Neural cell (in vitro differentiated cells): ENCODE measurements at regions not wholly inside any gene's neighbourhood (a gene's known extent, or its start where the extent isn't known, plus 50 kb on each side); places are given as distances from the start of the nearest gene placed in this dataset.

Source experiments
- H2AFZ ChIP-seq: fragments of 200-600, 300-800 bp; sonication (generic), shearing (Covaris generic); 2 replicates; pipeline ENCODE4 v1.6.0; 2014; ENCODE audit warnings: low read depth, mild to moderate bottlenecking, antibody characterized with exemption, low read length, moderate library complexity
- H3F3A ChIP-seq: fragments of 200-600 bp; shearing (Covaris generic); 2 replicates; pipeline ENCODE4 v1.6.1; 2016; ENCODE audit warnings: mild to moderate bottlenecking, moderate library complexity, mixed read lengths, antibody characterized with exemption, low read length; ENCODE audit not compliant: insufficient read depth, poor library complexity, severe bottlenecking
- H3K27ac ChIP-seq: fragments of 200-600, 300-800 bp; sonication (generic), shearing (Covaris generic); 2 replicates; pipeline ENCODE4 v1.5.1; 2014; ENCODE audit warnings: mild to moderate bottlenecking, low read length, moderate library complexity
- H3K27me3 ChIP-seq: fragments of 300-800, 200-600 bp; sonication (generic), shearing (Covaris generic); 2 replicates; pipeline ENCODE4 v1.6.0; 2014; ENCODE audit warnings: mild to moderate bottlenecking, low read depth, low read length, moderate library complexity; ENCODE audit not compliant: insufficient read depth
- H3K36me3 ChIP-seq: fragments of 300-800, 200-600 bp; sonication (generic), shearing (Covaris generic); 2 replicates; pipeline ENCODE4 v1.5.1; 2014; ENCODE audit warnings: mild to moderate bottlenecking, antibody characterized with exemption, low read length, moderate library complexity; ENCODE audit not compliant: insufficient read depth
- H3K4me2 ChIP-seq: fragments of 300-800, 200-600 bp; sonication (generic), shearing (Covaris generic); 2 replicates; pipeline ENCODE4 v1.6.0; 2014; ENCODE audit warnings: mild to moderate bottlenecking, low read length
- H3K4me3 ChIP-seq: fragments of 300-800, 200-600 bp; sonication (generic), shearing (Covaris generic); 2 replicates; pipeline ENCODE4 v1.5.1; 2014; ENCODE audit warnings: mild to moderate bottlenecking, low read length, moderate library complexity
- H3K79me2 ChIP-seq: fragments of 200-600 bp; shearing (Covaris generic); replicated peaks from 2 replicates; pipeline ENCODE4 v1.6.0; 2014; ENCODE audit warnings: mild to moderate bottlenecking, low read length, moderate library complexity; ENCODE audit not compliant: insufficient read depth
- H3K9ac ChIP-seq: fragments of 300-800, 200-600 bp; sonication (generic), shearing (Covaris generic); 2 replicates; pipeline ENCODE4 v1.6.1; 2016; ENCODE audit warnings: mild to moderate bottlenecking, low read length, mixed read lengths
- H3K9me2 ChIP-seq: fragments of 200-600 bp; shearing (Covaris generic); 2 replicates; pipeline ENCODE4 v1.6.1; 2016; ENCODE audit warnings: mild to moderate bottlenecking, low read length, mixed read lengths; ENCODE audit not compliant: insufficient read depth
- H3K9me3 ChIP-seq: fragments of 200-600, 300-800 bp; sonication (generic), shearing (Covaris generic); 2 replicates; pipeline ENCODE4 v1.6.1; 2016; ENCODE audit warnings: mild to moderate bottlenecking, mixed run types, low read length, moderate library complexity, mixed read lengths
- H4K20me1 ChIP-seq: fragments of 200-600 bp; shearing (Covaris generic); 2 replicates; pipeline ENCODE4 v1.6.1; 2016; ENCODE audit warnings: mild to moderate bottlenecking, mixed run types; ENCODE audit not compliant: insufficient read depth
- EP300 ChIP-seq: fragments of 450-650 bp; conservative IDR thresholded peaks from 2 replicates; pipeline ENCODE4 v1.6.1; 2014; ENCODE audit warnings: antibody characterized with exemption, mild to moderate bottlenecking, moderate library complexity; ENCODE audit not compliant: poor library complexity, severe bottlenecking
- EZH2 ChIP-seq: fragments of 200-600, 300-800 bp; shearing (Covaris generic), sonication (generic); IDR thresholded peaks from 2 replicates; pipeline ENCODE4 v1.6.1; 2014; ENCODE audit warnings: antibody characterized with exemption, low read length, borderline replicate concordance, mild to moderate bottlenecking; ENCODE audit not compliant: insufficient read depth, poor library complexity, severe bottlenecking
- MXI1 ChIP-seq: fragments of 450-650 bp; conservative IDR thresholded peaks from 2 replicates; pipeline ENCODE4 v1.6.1; 2014; ENCODE audit warnings: antibody characterized with exemption, mild to moderate bottlenecking; ENCODE audit not compliant: poor library complexity, severe bottlenecking
- POLR2AphosphoS5 ChIP-seq: IDR thresholded peaks from 2 replicates; pipeline ENCODE4 v1.6.1; 2012
- RAD21 ChIP-seq: fragments of 450-650 bp; conservative IDR thresholded peaks from 2 replicates; pipeline ENCODE4 v1.6.1; 2014; ENCODE audit warnings: antibody characterized with exemption, mild to moderate bottlenecking, moderate library complexity
- SMC3 ChIP-seq: fragments of 450-650 bp; conservative IDR thresholded peaks from 2 replicates; pipeline ENCODE4 v1.6.1; 2014; ENCODE audit warnings: antibody characterized with exemption, mild to moderate bottlenecking, moderate library complexity; ENCODE audit not compliant: poor library complexity
- TAF1 ChIP-seq: IDR thresholded peaks from 2 replicates; pipeline ENCODE4 v1.6.1; 2012; ENCODE audit warnings: low read depth
- TF ChIP-seq, protein P1 (sequence below): fragments of 450-650 bp; IDR thresholded peaks from 2 replicates; pipeline ENCODE4 v1.5.1; 2014; ENCODE audit warnings: antibody characterized with exemption, mild to moderate bottlenecking, moderate library complexity; ENCODE audit not compliant: poor library complexity, severe bottlenecking
- TF ChIP-seq, protein P2 (sequence below): IDR thresholded peaks from 2 replicates; pipeline ENCODE4 v1.6.1; 2012; ENCODE audit warnings: borderline replicate concordance

GRCh38 chr9:30972654-30973053 is 1411.8 kb upstream of the ACO1 start:
- Histone ChIP-seq H3K4me2 (no peak overlapping the region), H3F3A (no peaks in the 10 kb centered on the region), H3K9me3 (no peaks in the 10 kb centered on the region), H3K4me3 (no peak overlapping the region), H3K79me2 (no peaks in the 10 kb centered on the region), H3K27ac (no peak overlapping the region), H3K36me3 (no peaks in the 10 kb centered on the region), H3K27me3 (no peaks in the 10 kb centered on the region), H3K9ac (no peak overlapping the region), H3K9me2 (no peaks in the 10 kb centered on the region), H2AFZ (no peak overlapping the region), H4K20me1 (no peaks in the 10 kb centered on the region)
- TF ChIP-seq RAD21 (no peak), POLR2AphosphoS5 (no peak), EP300 (no peak), SMC3 (no peak), EZH2 (no peak), TAF1 (no peak), MXI1 (no peak)
- TF ChIP-seq, protein P1, sequence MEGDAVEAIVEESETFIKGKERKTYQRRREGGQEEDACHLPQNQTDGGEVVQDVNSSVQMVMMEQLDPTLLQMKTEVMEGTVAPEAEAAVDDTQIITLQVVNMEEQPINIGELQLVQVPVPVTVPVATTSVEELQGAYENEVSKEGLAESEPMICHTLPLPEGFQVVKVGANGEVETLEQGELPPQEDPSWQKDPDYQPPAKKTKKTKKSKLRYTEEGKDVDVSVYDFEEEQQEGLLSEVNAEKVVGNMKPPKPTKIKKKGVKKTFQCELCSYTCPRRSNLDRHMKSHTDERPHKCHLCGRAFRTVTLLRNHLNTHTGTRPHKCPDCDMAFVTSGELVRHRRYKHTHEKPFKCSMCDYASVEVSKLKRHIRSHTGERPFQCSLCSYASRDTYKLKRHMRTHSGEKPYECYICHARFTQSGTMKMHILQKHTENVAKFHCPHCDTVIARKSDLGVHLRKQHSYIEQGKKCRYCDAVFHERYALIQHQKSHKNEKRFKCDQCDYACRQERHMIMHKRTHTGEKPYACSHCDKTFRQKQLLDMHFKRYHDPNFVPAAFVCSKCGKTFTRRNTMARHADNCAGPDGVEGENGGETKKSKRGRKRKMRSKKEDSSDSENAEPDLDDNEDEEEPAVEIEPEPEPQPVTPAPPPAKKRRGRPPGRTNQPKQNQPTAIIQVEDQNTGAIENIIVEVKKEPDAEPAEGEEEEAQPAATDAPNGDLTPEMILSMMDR = no peak
- TF ChIP-seq, protein P2, sequence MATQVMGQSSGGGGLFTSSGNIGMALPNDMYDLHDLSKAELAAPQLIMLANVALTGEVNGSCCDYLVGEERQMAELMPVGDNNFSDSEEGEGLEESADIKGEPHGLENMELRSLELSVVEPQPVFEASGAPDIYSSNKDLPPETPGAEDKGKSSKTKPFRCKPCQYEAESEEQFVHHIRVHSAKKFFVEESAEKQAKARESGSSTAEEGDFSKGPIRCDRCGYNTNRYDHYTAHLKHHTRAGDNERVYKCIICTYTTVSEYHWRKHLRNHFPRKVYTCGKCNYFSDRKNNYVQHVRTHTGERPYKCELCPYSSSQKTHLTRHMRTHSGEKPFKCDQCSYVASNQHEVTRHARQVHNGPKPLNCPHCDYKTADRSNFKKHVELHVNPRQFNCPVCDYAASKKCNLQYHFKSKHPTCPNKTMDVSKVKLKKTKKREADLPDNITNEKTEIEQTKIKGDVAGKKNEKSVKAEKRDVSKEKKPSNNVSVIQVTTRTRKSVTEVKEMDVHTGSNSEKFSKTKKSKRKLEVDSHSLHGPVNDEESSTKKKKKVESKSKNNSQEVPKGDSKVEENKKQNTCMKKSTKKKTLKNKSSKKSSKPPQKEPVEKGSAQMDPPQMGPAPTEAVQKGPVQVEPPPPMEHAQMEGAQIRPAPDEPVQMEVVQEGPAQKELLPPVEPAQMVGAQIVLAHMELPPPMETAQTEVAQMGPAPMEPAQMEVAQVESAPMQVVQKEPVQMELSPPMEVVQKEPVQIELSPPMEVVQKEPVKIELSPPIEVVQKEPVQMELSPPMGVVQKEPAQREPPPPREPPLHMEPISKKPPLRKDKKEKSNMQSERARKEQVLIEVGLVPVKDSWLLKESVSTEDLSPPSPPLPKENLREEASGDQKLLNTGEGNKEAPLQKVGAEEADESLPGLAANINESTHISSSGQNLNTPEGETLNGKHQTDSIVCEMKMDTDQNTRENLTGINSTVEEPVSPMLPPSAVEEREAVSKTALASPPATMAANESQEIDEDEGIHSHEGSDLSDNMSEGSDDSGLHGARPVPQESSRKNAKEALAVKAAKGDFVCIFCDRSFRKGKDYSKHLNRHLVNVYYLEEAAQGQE = no peak

GRCh38 chr9:30977965-30978364 is 1406.5 kb upstream of the ACO1 start:
- H3K9me2 ChIP-seq = no peaks in the 10 kb centered on the region
- no peaks in the 10 kb centered on the region for H3K79me2 ChIP-seq
- TF ChIP-seq, protein P2 = no peak
- TF ChIP-seq, protein P1 = no peak
- no peak for TF ChIP-seq MXI1
- no peak for TF ChIP-seq EZH2
- H3K9ac ChIP-seq = no peak overlapping the region
- no peaks in the 10 kb centered on the region for H3F3A ChIP-seq
- no peak overlapping the region for H3K4me3 ChIP-seq
- H4K20me1 ChIP-seq = no peaks in the 10 kb centered on the region
- no peaks in the 10 kb centered on the region for H3K9me3 ChIP-seq
- H3K27ac ChIP-seq = no peak overlapping the region
- H2AFZ ChIP-seq = no peak overlapping the region
- no peaks in the 10 kb centered on the region for H3K27me3 ChIP-seq
- H3K4me2 ChIP-seq = no peak overlapping the region
- H3K36me3 ChIP-seq = no peaks in the 10 kb centered on the region
